Sigmoid colon (tissue), 4 donors: ENCODE measurements at regions not wholly inside any gene's neighbourhood (a gene's known extent, or its start where the extent isn't known, plus 50 kb on each side); places are given as distances from the start of the nearest gene placed in this dataset.

Source experiments
- CTCF ChIP-seq, 4 experiments: fragments of 450-650 bp in 3 of 4; fragments of 200-600 bp in 1 of 4; IDR thresholded peaks; one replicate each; pipeline ENCODE4 v1.5.1; 2016 to 2019; ENCODE audit warnings: antibody characterized with exemption in 4 of 4, mild to moderate bottlenecking in 3 of 4, moderate library complexity in 2 of 4
- EP300 ChIP-seq, 4 donors: sonication (generic); formaldehyde crosslinking; IDR thresholded peaks; one replicate each; pipeline ENCODE4 v1.6.1; 2017; ENCODE audit warnings: antibody characterized with exemption in 4 of 4

GRCh38 chr12:107296681-107297089 is 203.3 kb upstream of the CRY1 start:
- no peak for TF ChIP-seq CTCF (IDR thresholded peaks at IDR 0.05)
- TF ChIP-seq EP300 (IDR thresholded peaks at IDR 0.05), result no peak
